ENCODE measurements at regions not wholly inside any gene's neighbourhood (a gene's known extent, or its start where the extent isn't known, plus 50 kb on each side); places are given as distances from the start of the nearest gene placed in this dataset.
"Not testable (repeated sequence)": the region's sequence is repeated elsewhere in the genome, so short reads cannot be mapped to it uniquely, and the experiment has no call there.

DNA sequence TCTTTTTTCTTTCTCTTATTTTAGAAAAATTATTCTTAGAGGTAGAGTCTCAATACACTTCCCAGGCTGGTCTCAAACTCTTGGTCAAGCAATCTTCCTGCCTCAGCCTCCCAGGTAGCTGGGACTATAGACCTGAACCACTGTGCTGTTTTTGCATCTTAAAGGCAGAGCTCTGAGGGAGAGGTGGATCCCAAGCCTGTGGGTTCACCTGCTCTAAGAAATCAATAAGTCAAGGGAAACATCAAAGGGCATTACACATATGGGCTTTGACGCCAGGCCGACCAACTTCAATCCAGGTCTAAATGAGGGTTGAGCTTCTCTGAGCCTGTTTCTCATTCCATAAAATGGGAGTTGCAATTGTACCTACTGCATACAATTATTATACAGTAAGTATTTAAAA is 223.9 kb downstream of the LY86 start:
- DNase-seq (ENCODE audit: low read depth) = no peak

DNA sequence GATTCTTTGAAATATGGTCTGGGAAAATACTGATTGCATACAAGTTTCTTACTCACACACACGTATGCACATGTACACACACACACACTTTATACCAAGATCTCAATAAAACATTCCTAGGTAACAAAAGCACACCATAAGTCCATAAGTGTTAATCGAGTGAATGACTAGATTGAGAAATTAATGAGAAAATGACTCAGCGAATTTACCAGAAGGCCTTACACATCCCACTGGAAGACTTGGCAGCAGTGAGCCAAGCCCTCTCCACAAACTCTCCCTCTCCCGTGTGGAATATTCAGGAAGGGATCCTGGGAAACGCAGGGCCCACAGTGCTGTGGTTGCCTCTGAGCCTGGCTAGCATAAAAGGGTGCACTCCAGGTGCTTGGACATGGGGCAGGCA is 227.2 kb downstream of the LY86 start:
- DNase-seq (ENCODE audit: low read depth) = no peak

DNA sequence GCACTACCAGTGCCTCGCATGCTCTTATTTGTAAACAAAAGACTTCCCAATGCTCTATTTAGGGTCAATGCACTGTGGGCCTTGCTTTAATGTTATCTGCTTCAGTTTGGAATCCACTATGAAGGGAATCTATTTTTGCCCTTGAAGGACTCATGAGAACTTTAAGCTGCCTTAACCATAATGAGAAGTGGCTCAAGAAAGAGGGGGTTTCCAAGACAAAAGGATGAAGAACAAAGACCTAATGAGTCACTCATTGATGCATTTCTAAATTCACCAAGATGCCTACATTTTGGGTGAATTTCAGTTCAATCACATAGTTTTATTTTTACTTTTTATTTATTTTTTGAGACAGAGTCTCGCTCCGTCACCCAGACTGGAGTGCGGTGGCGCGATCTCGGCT is 228.2 kb downstream of the LY86 start:
- no peak for DNase-seq (ENCODE audit: low read depth)

DNA sequence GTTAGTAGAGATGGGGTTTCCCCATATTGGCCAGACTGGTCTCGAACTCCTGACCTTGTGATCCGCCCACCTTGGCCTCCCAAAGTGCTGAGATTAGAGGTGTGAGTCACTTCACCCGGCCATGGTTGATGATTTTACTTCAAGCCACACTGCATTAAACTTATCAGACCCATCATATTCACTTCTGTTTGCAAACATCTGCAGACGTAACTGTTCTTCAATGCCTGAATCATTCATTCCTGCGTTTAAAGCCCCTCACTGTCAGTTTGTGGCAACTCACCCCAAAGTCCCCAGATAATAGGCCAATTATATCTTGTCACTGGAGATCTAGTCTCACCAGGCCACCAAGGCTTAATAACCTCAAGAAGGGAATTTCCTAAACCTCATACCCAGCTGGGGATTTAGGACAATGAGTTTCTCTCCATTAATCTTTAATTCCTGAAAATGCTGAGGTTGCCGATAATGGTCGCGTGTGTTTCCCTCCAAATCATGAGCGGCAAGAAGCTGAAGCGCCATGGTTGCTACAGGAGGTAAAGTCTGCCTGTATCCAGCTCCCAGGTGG is 229.6 kb downstream of the LY86 start:
- DNase-seq (ENCODE audit: low read depth) = no peak

DNA sequence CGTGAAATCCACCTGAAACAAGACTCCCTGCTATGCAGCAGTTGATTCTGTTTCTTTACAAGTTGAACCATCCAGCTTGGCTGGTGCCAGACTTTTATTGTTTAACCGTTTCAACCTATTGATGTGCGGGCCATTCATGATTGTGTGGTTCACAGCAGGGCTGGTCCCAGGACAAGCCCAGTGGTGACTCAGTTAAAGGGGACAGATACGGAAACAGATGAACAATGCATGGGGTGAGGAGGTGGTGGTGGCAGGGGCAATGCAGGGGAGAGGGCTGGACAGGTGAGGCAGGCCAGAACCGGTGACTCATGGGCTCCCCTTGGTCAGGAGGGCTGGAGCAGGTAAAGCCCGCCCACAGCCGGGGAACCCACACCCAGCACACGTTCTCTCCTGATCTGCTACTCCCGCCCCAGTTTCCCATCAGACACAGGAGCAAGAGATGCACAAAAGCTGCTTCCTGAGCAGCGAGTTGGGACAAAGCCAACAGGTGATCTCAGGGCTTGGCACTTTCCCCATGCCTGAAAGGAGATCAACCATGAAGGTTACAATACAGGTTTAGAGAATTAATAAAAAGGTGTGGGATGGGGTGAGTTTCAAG is 232.2 kb downstream of the LY86 start:
- DNase-seq (ENCODE audit: low read depth) = no peak

DNA sequence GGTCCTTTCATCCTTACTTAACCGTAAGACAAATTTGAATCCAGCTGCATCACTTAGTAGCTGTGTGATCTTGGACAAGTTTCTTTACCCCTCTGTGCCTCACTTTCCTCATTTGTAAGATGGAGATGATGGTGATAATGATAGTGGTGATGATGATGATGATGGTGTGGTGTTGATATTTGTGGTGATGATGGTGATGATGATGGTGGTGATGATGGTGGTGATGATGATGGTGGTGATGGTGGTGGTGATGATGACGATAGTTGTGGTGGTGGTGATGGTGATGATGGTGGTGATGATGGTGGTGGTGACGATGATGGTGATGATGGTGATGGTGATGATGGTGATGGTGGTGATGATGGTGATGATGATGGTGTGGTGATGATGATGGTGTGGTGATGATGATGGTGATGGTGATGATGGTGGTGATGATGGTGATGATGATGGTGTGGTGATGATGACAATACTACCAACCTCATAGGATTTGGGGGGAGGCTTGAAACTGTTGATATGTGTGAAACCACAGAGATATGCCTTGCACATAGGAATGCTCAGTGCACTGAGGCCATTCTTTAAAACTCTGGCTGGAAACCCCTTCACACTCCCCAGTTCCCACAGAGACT is 233.2 kb downstream of the LY86 start:
- no peak for DNase-seq (ENCODE audit: low read depth)

DNA sequence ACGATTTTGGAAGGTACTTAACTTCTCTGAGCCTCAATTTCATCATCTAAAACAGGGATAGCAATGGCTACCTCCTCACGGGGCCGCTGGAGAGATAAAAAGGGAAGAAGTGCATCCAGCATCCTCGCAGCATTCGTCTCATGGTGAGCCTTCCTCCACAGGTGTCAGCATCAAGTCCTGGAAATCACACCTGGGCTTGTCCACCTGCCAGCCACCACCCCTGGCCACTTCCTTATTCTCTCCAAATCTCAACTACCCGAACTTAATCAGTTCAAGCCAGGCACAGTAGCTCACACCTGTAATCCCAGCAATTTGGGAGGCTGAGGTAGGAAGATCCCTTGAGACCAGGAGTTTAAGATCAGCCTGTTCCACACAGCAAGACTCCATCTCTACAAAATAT is 234.5 kb downstream of the LY86 start:
- no peak for DNase-seq (ENCODE audit: low read depth)

DNA sequence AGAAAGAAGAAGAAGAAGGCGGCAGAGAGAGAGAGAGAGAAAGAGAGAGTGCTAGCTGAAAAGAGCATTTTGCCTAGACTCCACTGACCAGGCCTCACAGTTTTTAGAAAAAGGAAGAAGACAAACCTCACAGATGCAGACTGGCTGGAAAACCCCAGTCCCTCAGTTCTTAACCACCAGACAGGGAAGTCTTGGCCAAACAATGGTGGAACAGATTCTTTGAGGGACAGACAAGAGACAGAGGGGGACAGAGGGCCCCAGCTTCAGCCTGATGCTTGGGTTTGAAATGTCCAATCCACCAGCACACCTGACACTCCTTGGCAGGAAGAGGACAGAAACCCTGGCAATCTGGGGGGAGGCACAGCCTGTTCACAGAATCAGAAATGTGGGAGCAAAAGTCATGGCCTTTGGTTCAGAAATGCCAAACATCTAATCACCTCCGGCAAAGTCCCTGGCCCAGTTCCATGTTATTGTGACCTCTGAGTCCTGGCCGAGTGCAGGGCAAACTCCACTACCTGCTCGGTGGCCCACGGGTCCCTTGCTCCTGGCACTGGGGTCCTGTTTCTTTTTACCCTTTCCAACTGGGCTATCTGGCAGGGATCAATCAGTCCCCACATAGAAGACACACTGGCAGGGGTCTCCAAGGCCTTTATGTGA is 235.2 kb downstream of the LY86 start:
- DNase-seq (ENCODE audit: low read depth) = no peak

DNA sequence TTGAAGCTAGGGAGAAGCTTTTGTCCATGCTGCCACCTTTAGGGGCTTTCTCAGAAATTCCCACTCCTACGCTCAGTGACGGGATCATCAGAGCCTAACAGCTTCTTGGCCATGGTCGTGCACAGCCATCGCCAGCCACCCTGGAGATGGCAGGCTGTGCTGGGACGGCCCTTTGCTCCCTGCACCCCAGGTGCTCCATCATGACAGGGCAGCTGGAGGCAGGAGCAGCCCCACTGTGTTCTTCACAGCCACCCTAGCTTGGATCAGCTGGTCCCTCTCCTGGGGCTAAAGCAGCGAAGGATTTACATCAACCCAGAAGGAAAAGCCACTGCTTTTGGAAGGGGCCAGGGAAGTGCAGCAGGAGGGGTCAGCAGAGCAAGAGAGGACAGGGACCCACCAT is 235.9 kb downstream of the LY86 start:
- no peak for DNase-seq (ENCODE audit: low read depth)

DNA sequence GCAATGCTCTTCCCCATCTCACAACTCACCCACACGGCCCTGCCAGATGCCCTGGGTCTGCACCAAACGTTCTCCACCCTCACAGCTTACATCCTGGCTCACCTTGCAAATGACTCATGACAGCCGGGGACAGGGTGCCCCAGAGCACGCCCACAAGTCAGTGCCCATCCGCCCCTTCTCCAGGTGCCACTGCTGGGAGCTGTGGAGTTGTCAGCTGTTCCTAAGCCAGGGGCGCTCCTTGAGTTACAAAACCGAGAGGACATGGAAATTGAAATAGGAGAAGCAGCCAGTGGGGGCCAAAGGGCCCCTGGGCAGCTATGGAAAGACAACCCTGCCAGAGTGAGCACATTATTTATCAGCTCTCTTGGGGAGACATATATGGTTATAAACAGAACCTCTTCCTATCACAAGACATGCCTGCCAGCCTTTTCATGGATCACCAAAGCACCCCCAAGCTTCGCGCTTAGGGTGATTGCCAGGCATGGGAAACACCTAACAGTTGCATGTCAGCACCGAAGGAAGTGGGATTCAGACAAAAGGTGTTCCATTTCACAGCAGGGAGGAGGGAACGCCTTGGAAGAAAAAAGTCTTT is 236.8 kb downstream of the LY86 start:
- DNase-seq (ENCODE audit: low read depth) = no peak

DNA sequence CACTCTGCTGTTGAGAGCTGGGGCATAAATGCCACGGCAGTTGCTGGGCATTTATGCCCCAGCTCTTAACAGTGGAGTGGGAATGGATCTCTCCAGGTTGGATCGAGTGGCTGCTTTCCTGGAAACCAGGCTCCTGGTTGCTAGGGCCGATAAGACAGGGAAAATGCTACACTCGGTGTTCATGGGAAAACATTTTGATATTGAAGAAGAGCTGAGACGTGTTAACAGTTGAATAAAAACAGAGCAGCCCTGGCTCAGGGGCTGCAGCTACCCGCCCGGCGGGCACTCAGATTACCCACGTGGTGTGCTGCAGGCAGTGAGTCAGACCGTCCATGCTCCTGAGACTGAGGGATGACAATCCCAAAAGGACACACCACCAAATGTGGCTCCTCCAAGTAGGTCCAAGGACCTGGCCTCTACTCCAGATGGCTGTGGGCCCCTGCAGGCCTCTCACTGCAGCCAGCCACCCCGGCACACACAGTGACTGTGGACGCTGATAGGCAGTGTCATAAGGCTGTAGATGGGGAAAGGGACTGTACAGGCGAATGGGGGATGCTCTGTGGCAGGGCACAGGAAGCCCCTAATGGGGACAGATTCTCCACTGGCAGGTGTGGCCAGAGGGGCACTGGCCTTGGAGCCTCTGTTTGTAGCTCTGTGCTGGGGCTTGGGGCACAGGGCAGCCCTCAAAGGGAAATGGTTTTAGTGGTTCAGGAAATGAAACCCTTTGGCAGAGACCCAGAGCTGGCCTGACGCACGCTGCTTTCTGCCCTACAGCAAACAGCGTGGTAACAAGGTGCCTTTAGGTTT is 237.8 kb downstream of the LY86 start:
- no peak for DNase-seq (ENCODE audit: low read depth)

DNA sequence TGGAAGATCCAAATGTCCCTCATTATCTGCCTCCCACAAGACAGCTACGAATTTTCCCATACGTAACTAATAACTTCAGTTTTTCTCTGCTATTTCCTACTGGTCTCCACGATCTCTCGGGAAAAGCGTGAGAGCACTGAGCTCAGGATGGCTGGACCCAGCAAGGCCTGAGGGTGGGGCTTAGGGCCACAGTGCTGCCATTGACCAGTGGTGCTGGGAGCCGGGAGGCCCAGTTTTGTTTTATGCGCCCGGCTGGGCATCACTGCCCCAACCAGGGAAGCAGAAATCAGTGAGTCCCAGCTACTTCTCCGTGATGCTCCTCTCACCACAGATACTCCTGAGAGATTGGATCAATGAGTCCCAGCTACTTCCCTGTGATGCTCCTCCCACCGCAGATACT is 238.4 kb downstream of the LY86 start:
- no peak for DNase-seq (ENCODE audit: low read depth)

DNA sequence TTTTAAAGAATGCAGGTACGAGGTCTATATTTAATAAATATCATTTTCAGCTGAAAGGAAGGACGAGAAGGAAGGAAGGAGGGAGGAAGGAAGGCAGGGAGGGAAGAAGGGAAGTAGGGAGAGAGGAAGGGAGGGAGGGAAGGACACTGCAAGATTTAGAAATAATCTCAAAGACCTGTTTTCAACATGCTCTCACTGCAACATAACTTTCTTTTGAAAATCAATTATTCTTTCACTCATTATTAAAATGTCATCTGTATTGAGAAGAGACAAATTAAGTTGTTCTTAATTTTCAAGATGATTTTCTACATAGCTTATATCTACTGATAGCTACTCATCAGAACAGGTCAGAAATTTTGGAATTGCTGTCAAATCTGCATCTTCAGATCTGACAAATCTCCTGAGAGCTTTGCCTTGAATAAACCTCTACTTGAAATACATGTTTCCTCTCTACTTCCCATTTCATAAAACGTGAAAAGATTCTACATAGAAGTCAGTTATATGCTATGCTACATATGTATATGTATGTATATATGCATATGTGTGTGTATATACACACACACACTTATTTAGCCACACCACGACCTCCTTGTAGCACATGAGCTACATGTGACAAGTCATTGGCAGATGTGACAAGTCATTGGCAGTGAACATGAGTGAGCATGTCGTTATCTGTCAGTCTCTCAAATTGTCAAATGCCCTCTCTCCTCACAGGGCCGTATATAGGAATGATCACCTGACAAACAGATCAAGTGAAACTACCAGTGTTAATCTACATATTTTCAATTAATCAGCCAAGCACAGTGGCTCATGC is 241.6 kb downstream of the LY86 start:
- no peak for DNase-seq (ENCODE audit: low read depth)

DNA sequence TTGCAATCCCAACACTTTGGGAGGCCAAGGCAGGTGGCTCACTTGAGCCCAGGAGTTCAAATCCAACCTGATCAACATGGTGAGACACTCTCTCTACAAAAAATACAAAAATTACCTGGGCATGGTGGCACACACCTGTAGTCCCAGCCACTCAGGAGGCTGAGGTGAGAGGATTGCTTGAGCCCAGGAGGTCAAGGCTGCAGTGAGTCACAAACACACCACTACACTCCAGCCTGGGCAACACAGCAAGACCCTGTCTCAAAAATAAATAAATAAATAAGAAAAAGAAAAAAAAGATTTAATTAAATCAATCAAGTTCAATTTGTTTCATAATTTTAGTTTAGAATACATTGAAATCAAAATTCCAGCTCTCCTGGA is 242.2 kb downstream of the LY86 start:
- not testable (repeated sequence) for DNase-seq (ENCODE audit: low read depth)

DNA sequence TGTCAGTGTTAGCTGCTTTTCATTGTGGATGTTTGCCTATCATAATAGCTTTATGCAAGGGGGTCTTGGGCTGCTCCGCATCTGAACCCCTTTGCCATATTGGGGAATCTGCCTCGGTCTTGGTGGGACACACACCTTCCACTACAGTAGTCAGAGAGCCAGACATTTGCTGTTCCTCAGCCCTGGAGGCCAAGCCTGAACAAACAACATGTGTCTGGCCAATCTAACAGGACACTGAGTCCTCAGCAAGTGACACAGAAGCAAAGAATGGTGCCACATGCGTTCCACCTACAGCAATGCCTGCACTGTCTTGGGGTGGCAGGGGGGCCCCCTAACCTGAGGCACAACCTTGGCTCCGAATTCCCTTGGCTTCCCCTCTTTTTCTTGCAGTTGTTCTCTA is 243.9 kb downstream of the LY86 start:
- no peak for DNase-seq (ENCODE audit: low read depth)

DNA sequence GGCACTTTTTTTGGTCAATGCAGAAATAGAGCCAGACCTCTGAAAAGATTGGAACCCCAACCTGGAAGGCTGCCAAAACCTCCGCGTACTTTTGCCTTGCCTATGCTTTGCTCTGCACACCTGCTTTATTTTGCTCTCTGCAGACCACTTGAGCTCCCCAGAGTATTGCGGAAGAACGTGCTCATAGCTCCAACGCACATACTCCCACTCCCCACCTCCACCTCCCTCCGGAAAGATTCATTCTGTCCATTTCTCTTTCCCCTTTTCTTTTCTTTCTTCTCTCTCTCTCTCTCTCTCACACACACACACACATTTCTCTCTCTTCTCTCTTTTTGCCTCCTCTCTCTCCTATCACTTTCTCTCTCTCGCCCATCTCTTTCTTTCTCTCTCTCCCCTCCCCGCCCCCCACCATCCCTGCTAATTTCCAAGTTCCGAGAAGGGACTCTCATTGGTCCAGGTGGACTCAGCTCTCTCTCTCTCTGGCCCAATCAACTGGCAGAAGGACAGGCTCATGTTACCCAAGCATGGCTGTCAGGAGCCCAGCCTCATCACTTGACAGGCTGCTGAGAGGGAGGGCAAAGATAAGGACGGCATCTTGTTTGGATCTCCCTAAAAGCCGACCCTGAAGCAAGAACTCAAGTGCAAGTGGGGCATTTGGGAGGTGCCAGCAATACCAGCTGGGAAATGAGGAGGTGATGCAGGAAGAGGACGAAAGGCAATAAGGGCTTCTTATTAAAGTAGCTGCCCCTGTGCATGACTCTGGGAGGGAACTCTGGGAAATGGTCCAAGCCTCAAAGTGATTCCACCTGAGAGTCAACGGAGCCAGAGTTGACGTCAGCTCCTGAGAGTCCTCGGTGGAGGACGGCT is 246.1 kb downstream of the LY86 start:
- no peak for DNase-seq (ENCODE audit: low read depth)

DNA sequence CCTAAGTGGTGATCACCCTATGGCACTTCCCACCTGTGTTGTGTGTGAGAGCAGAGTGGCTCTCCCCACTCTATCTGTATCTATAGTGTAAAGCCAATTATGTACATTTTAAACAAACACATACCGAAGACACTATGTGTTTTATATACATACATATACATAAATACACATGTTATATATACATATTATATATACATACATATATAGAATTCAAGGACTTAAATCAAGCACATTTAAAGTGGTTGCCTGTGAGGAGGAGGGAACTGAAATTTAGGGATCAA is 246.6 kb downstream of the LY86 start:
- DNase-seq (ENCODE audit: low read depth) = no peak

DNA sequence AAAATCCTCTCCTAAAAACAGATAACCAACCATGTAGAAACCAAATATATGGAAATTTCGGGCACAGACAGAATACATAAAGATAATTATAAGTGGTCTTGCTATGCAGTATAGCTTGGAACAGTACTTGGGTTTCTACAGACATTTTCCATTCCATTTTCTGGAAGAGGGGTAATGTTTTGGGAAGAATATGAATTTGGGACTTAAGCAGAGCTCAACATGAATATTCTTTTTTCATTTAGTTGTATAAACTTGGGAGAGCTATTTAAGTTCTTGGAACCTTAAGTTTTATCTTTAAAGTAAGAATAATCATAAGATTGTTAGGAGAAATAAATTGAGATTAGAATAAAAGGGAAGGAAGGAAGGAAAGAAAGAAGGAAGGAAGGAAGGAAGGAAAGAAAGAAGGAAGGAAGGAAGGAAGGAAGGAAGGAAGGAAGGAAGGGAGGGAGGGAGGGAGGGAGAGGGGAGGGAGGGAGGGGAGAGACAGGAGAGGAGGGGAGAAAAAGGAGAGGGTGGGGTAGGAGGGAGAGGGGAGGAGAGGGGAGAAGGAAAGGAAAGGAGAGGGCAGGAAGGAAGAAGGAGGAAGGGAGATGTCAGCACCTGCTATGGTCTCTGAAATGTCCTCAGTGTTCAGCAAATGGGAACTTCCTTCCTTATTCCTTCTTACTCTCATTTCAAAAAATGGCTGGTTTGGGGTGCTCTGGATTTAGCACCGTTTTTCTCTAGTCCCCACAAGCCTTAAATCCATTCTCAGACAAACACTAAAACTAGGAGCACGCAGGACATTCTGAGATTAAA is 248.3 kb downstream of the LY86 start:
- DNase-seq (ENCODE audit: low read depth) = no peak

DNA sequence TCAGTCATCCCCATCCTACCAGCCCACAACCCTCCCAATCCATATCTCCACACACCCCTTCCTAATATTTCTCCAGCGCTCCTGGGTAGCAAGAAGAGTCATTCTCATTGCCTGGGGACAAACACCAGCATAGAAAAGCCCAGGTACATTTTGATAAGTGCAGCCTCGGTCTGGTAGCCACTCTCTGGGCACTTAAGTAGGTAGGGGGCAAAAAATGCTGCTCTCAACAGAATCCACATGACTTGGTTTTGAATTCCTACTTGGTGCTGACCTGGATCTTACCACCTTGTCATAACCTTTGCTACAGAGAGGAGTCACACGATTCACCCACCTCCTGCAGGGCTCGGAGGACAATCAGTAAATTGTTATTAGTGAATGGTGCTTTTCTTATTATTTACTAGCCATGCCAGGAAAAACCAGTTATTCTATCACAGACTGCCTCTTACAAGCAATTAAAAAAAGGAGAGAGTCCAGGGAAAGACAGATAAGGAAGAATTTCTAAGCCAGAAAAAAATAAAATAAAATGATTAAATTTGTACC is 249.1 kb downstream of the LY86 start:
- DNase-seq (ENCODE audit: low read depth) = no peak

DNA sequence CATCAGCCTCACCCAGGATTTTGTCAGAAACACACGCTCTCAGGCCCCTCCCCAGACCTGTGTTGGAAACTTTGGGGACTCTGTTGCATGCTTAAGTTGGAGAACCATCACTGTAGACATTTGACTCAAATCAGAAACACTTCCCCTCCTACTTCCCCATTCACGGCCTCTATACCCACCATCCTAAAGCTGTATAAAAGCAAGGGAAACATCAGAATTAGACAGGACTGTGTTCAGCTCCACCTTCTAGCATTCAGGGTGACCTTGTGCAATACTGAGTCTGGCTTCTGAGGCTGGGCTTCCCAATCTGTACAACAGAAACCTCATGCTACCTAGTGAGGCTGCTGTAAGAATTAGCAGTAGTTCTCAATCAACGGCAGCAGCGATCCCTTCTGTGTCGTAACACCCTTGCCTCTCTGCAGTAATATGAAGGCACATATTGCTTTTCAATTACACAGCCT is 252.3 kb downstream of the LY86 start:
- no peak for DNase-seq (ENCODE audit: low read depth)

Measured in stimulated activated CD8-positive, alpha-beta memory T cell treated with anti-CD3 and anti-CD28 coated beads, Interleukin-15, amount 100 ng/mL, for 1 hour (primary cell).